ENCODE measurements at regions not wholly inside any gene's neighbourhood (a gene's known extent, or its start where the extent isn't known, plus 50 kb on each side); places are given as distances from the start of the nearest gene placed in this dataset.
A peak's percentile ranks its signal among the peaks of the same experiment; 100 is the strongest.
"Not testable (repeated sequence)": the region's sequence is repeated elsewhere in the genome, so short reads cannot be mapped to it uniquely, and the experiment has no call there.

DNA sequence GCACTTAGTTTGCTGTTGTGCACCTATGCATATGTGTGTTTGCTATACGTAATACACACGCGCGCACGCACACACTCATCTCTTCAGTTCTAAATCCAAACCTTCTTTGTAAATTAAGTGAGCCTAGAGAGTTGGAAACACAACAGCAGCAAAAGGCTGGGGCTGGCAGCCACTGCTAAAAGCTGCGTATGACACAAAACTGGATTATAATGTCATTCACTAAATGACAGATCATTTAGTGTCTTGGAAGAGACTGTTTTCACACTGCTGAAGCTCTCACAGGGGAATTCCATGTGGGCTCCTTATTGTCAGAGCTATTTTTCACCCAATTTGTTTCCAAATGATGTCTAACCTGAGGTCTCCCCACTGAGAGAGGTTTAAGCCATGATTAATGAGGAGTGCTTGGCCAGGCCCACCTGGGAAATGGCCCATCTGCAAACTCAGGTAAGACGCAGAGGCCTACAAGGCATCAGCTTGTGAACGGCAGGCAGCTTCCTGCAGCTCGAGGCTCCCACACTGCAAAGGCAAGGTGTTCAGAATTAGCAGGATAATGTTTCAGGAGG, 94.2 kb downstream of the OLIG3 start:
- DNase-seq (ENCODE audit: low read depth) = no peak

DNA sequence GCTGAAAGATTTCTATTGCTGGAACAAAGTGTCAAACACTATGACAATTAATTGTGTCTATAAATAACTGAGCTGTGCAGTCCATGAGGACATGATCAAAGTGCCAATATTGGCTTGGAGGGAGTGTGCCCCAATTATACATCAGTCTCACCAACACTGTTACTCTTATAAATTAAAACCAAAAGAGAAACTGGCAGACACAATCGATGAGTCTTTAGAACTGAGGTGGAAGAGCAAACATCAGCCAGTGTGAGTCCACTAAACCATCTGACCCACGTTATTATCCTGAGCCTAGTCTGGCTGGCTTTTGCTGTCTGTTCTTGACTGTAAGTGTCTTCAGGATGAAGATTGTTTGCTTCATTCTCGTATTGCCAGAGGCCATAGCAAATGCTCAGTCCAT, 98.9 kb downstream of the OLIG3 start:
- DNase-seq (ENCODE audit: low read depth) = no peak

DNA sequence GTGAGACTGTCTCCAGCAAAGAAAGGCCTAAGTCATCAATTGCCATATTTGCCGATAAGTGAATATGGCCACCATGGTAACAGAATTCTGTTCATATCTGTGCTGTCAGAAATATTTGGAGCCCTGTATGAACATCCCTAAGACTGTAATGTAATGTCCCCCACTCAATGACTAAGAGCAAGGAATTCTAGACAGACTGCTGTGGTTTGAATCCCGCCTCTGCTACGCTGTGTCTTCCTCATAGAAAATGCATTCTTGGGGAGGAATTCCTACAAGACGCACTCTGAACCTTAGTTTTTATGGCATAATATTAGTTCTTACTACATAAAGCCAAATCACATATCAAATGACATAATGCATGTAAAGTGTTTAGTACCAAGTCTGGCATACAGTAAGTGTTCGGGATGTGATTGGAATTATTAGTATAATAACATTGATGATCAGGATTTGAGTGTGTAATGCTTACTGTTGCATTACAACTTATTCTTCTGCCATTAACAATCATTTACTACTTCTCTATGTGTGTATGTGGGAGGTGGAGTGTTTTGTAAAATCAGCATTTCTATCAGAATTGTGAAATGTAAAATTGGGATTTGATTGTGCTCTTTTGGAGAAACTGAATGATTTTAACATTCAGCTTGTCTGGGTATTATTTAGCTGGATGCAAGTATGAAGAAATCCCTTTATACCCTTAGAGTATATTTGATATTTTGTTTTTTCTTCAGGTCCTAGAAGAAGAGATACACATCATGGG, 103.0 kb downstream of the OLIG3 start:
- no peak for DNase-seq (ENCODE audit: low read depth)

DNA sequence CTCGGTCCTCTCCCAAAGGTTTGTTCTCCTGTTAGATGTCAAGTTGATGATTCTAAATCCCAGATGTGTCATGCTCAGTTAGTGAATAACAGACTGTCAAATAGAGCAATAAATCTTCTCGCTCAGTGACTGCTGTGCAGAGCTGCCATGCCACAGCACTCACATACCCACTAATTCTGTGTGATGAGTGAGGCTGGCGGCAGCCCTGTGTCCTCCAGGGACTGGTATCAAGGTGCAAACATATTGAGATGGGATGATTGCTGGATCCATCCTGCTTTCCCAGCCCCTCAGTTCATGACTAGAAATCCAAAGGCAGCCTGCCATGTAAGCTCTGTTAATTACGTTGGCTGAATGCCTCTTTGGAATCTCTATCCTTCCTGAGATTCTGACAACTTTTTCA, 103.9 kb downstream of the OLIG3 start:
- DNase-seq (ENCODE audit: low read depth) = no peak

DNA sequence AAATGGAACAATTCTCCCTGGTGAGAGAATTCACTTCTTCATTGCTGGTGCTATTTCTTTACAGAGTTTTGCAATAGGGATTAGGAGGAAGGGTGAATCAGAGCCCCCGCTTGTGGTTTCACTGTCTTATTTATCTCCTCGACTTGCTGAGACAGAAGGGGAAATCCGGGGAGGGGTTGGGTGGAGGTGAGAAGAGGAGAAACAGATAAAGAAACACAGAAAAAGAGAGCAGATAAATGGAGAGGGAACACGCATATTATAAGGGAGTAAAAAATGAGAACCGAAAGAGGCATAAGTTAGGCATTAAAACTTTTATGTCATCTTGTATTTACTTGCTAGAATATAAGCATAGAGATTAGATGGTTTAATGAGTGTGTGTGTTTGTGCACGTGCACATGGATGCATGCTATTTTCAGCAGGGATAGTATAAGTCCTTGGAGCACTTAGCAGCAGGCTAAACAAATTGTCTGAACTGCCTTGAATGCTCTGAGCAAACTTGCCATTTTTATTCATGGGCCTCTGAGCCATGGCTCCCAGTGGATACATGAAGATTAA, 105.0 kb downstream of the OLIG3 start:
- peak; percentile 48 for DNase-seq (ENCODE audit: low read depth)

DNA sequence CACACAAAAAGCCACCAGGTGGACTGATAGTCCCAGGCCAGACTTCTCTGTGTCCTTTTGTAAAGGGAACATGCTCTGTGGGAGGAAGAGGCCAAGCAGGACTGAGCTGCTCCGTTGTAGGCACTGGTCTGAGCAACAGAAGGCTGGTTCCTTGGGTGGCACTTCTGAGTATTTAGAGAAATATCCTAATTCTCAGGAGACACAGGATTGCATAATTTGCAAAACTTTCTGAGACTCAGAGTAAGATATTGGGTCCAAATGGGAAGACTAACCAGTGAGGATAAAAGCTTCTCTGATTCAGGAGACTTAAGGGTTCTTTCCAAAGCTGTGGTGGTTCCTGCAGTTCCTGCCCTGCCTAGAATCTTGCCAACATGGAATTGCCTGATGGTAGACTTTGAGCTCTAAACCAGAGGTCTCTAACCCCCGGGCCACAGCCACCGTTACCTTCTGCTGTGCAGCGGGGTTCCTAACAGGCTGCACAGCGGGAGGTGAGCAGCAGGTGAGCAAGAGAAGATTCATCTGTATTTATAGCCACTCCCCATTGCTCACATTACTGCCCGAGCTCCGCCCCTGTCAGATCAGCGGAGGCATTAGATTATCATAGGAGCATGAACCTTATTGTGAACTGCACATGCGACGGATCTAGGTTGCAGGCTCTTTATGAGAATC, 107.0 kb downstream of the OLIG3 start:
- no peak for DNase-seq (ENCODE audit: low read depth)

DNA sequence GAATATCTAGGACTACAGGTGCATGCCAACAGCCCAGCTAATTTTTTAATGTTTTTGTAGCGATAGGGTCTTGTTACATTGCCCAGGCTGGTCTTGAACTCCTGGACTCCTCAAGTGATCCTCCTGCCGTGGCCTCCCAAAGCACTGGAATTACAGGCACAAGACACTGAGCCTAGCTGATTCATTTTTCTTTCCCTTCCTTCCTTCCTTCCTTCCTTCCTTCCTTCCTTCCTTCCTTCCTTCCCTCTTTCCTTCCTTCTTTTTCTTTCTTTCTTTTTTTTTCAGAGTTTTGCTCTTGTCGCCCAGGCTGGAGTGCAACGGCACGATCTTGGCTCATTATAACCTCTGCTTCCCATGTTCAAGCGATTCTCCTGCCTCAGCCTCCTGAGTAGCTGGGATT, 110.9 kb downstream of the OLIG3 start:
- not testable (repeated sequence) for DNase-seq (ENCODE audit: low read depth)

DNA sequence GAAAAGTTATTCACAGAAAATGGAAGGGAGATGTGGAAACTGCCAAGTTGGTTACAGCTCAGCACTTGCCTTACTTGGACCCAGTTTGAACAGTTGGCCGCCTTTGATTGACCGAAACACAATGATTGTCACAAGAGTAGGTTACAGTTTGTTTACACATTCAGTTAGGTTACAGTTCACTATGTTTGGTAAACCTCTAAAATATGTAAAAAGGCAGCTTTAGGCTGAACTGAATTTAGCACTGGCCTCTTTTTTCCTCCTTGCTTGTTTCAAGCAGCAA, 116.2 kb downstream of the OLIG3 start:
- no peak for DNase-seq (ENCODE audit: low read depth)

DNA sequence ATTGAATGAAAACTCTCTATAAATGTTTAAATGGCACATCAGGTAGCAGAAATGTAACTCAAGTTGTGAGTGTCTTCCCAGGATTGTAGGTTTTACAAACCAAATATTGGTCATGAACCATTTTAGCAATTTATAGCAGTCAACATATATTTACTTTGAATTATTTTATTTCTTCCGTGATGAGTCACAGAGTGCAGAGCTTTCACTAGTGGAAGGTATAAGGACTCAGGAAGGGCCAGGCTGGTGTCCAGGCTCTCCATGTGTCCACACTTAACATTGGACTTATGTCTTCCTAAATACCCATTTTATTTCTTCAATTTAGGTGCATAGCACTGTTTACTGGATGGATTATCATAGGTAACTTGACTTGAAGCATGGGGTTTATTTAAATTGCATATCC, 120.9 kb downstream of the OLIG3 start:
- DNase-seq (ENCODE audit: low read depth) = no peak

DNA sequence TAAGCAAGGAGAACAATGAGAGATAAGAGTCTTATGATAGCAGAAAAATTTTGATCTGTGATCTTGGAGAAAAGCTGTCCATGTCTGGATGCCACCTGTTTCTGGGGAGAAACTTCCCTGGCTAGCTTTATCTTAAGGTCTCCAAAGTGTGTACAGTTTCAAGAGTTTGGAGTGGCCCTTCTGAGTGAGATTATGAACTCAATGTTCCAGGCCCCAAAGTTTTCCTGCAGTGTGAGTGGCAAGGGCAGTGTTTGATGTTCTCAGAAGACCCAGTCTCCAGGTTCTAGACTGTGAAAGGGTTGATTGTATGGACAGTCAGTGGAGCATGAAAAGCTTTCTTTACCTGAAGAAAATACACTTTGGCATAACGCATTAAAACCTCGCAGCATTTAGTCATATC, 121.7 kb downstream of the OLIG3 start:
- no peak for DNase-seq (ENCODE audit: low read depth)

DNA sequence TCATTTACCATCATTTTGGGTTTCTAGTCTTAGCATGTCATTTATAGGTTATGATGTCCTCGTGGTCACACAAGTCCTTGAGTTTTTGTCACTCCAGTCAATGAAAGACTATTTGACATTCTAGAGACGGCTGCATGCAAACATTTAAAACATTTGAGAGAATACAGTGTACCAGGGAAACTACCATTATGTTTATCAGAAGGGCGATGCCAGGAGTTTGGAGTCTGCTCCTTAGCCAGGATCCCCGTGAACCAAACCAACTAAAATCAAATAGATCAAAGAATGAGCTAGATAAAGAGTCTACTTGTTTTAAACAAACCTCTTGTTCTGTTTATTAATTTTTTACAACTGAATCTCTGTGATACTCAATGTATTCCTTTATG, 122.6 kb downstream of the OLIG3 start:
- no peak for DNase-seq (ENCODE audit: low read depth)

DNA sequence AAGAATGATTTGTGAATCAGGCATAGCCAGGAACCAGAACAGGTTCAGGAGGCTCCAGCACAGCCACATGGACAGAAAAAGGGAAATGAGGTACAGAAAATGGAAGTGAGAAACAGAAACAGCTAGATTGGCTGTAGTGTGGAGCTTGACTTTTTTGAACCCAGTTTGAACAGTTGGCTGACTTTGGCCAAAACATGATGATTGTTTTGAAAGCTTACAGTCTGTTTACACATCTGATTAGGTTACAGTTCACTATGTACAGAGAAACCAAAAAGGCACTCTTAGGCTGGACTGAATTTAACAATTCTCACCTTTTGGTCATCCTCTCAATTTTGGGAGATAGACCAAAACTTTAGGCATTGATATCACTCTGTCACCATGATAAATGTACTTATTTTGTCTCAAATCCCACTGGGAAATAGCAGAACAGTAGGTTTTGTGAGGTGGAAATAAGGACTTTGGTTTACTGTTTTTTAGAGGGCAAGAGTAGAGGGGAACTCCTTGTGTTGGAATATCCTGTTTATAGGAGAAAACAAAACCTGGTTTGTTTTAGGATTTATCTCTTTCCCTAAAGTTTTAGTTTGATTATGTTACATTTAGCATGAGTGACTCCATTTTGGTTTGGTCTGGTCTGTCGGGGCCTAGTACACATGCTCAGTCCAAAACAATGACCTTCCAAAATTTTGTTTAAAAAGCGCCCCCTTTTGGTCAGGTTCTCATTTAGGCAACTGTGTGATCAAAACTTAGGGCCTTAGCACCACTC, 123.1 kb downstream of the OLIG3 start:
- DNase-seq (ENCODE audit: low read depth) = no peak

DNA sequence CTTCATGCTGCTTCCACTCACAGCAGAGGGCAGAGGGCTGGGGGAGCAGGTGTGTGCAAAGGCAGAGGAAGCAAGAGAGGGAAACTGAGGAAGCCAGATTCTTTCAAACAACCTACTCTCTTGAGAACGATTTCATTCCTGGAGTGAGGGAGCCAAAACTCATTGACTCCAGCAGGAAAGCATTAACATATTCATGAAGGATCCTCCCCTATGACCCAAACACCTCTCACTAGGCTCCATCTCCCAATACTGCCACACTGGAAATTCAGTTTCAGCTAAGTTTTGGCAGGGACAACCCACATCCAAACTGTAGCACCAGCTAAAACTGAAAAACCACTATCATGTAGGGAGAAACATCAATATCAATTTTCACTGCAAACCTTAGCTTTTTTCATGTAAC, 125.1 kb downstream of the OLIG3 start:
- DNase-seq (ENCODE audit: low read depth) = no peak

DNA sequence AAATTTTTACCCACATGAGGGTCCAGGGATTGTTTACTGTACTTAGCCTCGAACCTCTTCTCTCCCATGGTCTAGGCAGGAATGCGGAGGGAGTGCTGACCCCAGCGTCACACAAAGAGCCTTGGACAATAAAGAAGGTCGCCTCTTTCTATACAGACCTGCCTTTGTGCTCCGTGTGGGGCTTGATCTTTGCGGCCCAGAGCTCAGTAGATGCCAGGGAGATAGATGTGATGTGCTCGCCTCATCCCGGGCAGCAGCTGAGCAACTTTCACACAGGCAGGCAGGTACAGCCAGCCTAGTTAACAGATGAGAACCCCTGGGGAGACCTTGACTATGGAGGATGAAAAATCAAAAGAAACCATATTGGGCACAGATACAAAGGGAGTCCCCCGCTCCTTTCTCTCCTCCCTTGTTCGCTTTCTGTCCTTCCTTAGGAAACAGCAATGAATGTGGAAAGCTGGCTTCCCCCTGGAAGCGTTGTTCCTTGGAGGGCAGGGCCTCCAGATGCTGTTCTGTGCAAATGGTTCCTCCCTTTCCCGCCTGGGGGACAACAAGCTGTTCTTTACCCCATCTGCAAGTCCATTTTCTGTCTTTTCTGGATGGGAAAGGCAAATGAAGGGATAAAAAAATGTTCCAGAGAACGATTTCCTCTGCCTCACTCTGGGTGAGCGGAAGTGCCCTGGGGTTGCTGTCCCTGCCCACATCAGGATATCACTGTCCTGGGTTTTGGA, 128.3 kb downstream of the OLIG3 start:
- no peak for DNase-seq (ENCODE audit: low read depth)

DNA sequence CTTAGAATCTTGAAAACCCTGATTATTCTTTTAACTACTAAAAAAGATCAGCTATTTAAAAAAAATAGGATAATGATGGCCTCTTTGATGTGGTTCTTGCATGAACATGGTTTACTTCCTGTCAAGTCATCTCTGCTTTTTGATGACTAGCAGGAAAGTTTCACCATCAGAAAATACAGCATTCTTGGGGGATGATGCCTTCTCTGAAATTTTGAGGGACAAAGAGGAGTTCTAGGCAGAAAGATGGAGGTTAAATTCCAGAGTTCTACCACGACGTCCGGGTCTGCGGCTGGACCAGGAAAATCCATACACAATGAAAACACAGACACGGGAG, 130.4 kb downstream of the OLIG3 start:
- DNase-seq (ENCODE audit: low read depth) = no peak

DNA sequence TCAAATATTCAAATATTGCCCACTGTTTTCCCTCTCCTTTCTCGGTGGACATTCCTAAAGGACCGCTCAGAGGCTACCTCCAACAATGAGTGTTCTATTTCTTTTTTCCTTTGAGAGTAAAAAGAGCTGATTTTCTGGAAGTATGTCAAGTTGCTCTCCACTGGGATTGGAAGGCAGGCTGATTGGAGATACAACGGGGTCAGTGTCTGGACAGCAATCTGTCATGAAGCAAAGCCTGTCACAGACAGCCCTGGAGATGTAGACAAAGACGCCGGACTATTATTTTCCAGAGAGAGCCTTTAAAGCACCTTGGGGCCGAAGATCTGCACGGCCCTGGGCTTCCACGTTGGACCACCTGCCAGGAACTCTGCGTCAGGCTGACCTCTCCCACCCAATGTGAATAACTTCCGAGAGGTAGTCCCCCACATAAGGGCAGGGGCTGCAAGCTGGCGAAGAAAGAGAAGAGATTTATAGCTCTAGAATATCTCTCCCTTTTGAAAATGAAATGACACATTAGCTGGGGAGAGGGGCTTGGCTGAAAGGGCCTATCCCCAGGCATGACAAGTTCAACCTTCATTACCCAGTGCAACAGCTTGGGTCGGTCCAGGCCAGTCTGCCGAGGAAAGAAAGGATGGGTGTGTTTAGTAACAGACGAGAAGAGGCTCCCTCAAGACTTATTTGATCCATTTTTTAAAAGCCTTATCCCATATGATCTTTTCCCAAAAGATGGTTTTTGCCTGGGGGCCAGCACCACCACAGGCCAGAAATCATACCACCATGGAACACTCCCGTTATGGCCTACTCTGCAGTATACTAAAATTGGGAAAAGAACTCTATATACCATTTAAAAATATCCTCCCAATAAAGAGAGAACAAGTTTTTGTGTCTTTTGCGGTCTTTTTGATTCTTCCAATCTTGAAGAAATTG, 131.1 kb downstream of the OLIG3 start:
- no peak for DNase-seq (ENCODE audit: low read depth)

DNA sequence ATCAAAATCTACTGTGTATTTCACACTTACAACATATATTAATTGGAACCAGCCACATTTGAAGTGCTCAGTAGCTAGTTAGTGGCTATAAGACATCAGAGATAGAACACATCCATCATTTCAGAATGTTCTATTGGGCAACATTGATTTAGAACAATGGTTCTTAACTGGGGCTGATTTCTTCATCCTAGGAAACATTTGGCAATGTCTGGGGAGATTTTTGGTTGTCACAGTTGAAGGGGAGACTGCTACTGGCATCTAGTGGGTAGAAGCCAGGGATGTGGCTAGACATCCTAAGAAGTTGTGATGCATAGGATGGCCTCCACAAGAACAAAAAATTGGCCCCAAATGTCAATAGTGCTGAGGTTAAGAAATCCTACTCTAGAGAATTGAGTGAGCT, 132.5 kb downstream of the OLIG3 start:
- no peak for DNase-seq (ENCODE audit: low read depth)

DNA sequence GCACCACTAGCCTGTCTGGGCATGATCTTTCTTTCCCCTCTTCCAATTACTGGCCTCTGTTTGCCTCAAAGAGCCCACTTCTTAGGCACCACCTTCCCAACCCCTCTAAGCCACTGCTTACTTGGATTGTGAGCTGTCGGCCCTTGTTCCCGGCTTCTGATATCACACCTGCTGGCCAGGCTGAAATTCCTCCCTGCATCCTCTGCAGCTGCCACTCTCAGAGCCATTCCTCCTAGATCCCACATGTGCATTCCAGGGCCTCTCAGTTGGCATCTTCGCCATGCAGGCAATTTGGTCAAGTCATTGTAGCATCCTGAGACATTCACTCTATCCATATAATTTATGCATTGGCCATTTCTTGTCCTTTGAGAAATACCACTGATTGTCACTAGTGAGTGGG, 135.9 kb downstream of the OLIG3 start:
- no peak for DNase-seq (ENCODE audit: low read depth)

DNA sequence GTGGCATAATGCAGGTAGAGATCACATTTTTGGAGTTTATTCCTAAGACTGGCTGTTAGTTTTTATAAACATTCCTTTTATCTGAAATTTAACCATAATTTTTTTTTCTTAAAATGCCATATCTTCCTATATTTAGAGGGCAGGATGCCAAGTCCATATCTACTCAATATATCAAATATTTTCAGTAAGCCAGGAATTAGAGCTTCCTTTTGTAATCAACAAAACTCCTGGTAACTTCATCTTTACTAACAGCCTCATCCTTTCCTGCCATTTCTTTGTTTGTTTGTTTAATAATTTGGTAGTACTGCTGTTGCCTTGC, 136.3 kb downstream of the OLIG3 start:
- DNase-seq (ENCODE audit: low read depth) = no peak

DNA sequence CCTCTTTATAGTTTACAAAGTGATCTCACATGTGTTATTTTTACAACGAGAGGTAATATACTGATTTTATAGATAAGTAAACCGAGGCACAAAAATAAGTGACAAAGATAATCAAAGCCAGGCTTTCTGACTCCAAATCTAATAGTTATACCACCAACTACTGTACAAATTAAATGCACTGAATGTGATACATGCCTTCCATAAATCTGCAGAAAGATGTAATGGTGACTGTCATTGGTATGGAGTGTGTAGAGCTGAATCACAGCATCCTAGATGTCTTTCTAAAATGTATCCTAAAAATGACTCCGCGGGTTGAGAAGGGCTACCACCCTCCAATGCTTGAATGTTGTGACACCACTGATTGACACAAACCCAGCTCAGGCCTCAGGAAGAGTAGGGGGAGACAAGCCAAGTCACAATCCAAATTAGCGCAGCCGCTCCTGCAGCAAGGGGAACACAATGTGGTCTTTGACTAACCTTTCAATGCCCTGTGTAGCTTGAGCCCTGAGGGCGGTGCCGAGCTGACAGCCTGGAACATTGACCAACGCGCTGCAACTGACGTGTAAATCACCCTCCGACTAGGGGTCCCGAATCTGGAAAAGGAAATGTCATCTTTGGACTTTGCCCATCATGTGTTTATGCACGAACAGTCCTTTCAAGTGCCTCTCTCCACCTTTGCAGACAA, 136.8 kb downstream of the OLIG3 start:
- DNase-seq (ENCODE audit: low read depth) = no peak
